Prostate gland (tissue), 2 donors: ENCODE measurements at regions not wholly inside any gene's neighbourhood (a gene's known extent, or its start where the extent isn't known, plus 50 kb on each side); places are given as distances from the start of the nearest gene placed in this dataset.

Source experiments
- POLR2A ChIP-seq: fragments of 450-650 bp; IDR thresholded peaks from one replicate; pipeline ENCODE4 v1.6.1; 2016; ENCODE audit warnings: antibody characterized with exemption, mild to moderate bottlenecking
- TF ChIP-seq, protein P1 (sequence below), 4 experiments: fragments of 200-600 bp in 2 of 4; fragments of 450-650 bp in 2 of 4; sonication (generic) in 2 of 4; IDR thresholded peaks; 1 replicate in 3 of 4; 2 replicates in 1 of 4; pipeline ENCODE4 v1.5.1; 2016 to 2019; ENCODE audit warnings: antibody characterized with exemption in 4 of 4, mild to moderate bottlenecking in 2 of 4, moderate library complexity in 2 of 4

GRCh38 chr5:74507370-74508005, 133.0 kb downstream of the ENC1 start:
- no peak for TF ChIP-seq POLR2A
- TF ChIP-seq, protein P1, sequence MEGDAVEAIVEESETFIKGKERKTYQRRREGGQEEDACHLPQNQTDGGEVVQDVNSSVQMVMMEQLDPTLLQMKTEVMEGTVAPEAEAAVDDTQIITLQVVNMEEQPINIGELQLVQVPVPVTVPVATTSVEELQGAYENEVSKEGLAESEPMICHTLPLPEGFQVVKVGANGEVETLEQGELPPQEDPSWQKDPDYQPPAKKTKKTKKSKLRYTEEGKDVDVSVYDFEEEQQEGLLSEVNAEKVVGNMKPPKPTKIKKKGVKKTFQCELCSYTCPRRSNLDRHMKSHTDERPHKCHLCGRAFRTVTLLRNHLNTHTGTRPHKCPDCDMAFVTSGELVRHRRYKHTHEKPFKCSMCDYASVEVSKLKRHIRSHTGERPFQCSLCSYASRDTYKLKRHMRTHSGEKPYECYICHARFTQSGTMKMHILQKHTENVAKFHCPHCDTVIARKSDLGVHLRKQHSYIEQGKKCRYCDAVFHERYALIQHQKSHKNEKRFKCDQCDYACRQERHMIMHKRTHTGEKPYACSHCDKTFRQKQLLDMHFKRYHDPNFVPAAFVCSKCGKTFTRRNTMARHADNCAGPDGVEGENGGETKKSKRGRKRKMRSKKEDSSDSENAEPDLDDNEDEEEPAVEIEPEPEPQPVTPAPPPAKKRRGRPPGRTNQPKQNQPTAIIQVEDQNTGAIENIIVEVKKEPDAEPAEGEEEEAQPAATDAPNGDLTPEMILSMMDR (IDR thresholded peaks at IDR 0.05), result no peak
